AG04449 (cell line): ENCODE measurements at regions not wholly inside any gene's neighbourhood (a gene's known extent, or its start where the extent isn't known, plus 50 kb on each side); places are given as distances from the start of the nearest gene placed in this dataset.

Source experiments
- CTCF ChIA-PET: fragments of 350-600 bp; formaldehyde crosslinking; extraction: SDS; loops from one replicate; lab custom pipeline; 2021; ENCODE audit warnings: antibody characterized with exemption; lab: Yijun Ruan, JAX
- POLR2A ChIA-PET: fragments of 400-600, 350-600 bp; formaldehyde crosslinking; extraction: SDS; loops from one replicate; lab custom pipeline; 2020; ENCODE audit warnings: antibody characterized with exemption, inconsistent platforms; lab: Yijun Ruan, JAX
- DNase-seq: peaks from one replicate; pipeline ENCODE4 v3.0.0-alpha.2; 2010; ENCODE audit warnings: low read depth, low spot score
- H3K4me3 ChIP-seq: 2 replicates; pipeline ENCODE4 v1.5.1; 2011; ENCODE audit warnings: low read depth, mild to moderate bottlenecking, control low read depth, low read length
- CTCF ChIP-seq: IDR thresholded peaks from one replicate; pipeline ENCODE4 v1.5.1; 2011; ENCODE audit warnings: mild to moderate bottlenecking, moderate library complexity, low read length, control low read depth, inconsistent platforms; ENCODE audit not compliant: insufficient read depth; ENCODE audit errors: missing control alignments

GRCh38 chr22:49259839-49260615, 567.6 kb downstream of the BRD1 start:
- no peak for DNase-seq
- ChIA-PET CTCF (no interaction called here), POLR2A (no interaction called here)
- no peak overlapping the region for H3K4me3 ChIP-seq
- TF ChIP-seq CTCF: no peak

- no peak overlapping the region for H3K4me3 ChIP-seq
- ChIA-PET CTCF (no interaction called here), POLR2A (no interaction called here)
- no peak for TF ChIP-seq CTCF
- no peak for DNase-seq
Observed at GRCh38 chr22:49258107-49259010, 569.3 kb downstream of the BRD1 start.

- POLR2A ChIA-PET: no interaction called here
- no peak for TF ChIP-seq CTCF
- DNase-seq: no peak
- CTCF ChIA-PET: no interaction called here
- no peak overlapping the region for H3K4me3 ChIP-seq
Observed at GRCh38 chr22:49257551-49257961, 570.1 kb downstream of the BRD1 start.

- H3K4me3 ChIP-seq: no peak overlapping the region
- ChIA-PET POLR2A (no interaction called here), CTCF (no interaction called here)
- DNase-seq: no peak
- TF ChIP-seq CTCF: no peak
Observed at GRCh38 chr22:49255741-49256318, 571.8 kb downstream of the BRD1 start.

- DNase-seq: no peak
- POLR2A ChIA-PET: no interaction called here
Observed at GRCh38 chr22:49255154-49255553, 572.5 kb downstream of the BRD1 start.

More at GRCh38 chr22:49255154-49255553, 572.5 kb downstream of the BRD1 start:
- no peak for TF ChIP-seq CTCF
- CTCF ChIA-PET: no interaction called here
- no peak overlapping the region for H3K4me3 ChIP-seq
